ENCODE measurements at regions not wholly inside any gene's neighbourhood (a gene's known extent, or its start where the extent isn't known, plus 50 kb on each side); places are given as distances from the start of the nearest gene placed in this dataset.

DNA sequence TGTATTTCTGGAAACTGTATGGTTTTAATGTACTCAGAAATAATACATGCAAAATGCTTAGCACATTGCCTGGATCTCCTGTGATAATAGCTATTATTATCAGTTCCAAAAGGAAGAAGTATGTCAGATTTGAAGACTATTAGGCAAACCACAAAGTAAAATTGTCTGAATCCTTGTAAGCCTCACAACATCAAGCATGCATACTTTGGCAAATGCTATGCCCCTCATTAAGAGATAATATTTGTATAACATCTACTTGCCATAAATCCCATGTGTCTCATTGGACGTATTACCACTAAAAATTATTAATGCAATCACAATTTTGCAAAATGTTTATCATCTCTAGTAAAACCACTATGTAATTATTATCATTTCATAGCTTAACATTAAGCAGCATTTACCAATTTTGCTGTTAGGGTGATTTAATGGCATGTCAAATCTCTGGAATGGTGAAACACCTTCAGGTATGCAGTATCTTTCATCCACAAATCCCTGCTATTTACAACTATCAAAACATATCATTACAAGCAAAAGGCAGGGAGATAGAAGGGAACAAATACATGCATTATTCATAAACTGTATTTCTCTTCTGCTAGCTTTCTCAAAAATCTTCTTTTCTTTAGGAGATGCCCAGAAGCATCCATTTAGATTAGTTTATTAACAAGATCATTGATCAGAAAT lies 974.6 kb upstream of the RAG2 start:
- in situ Hi-C loops (cut with MboI; ENCODE audit: low sequenced_read_pairs), result no loop called here

DNA sequence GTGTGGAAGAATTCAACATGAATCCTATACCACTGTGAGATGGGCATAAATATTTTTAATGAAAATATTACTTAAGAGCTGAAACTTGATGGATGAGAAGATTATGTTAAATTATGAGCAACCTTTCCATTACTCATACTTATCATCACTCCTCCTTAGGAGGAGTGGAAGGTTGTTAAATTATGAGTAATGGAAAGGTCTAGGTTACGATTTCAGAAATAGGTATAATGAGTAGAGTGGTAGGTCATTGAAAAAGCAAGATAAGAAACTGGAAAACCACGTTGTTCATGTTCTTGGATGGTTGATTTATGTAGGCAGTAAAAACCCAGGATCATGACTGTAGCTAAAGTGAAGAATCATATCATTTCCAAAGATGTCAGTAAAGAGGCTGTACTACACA lies 973.2 kb upstream of the RAG2 start:
- in situ Hi-C loops (cut with MboI; ENCODE audit: low sequenced_read_pairs), result no loop called here

- in situ Hi-C loops (cut with MboI; ENCODE audit: low sequenced_read_pairs), result no loop called here
These were observed 963.0 kb upstream of the RAG2 start for GRCh38 chr11:37560991-37561390.

GRCh38 chr11:37560346-37560745 lies 962.3 kb upstream of the RAG2 start:
- in situ Hi-C loops (cut with MboI; ENCODE audit: low sequenced_read_pairs), result no loop called here

DNA sequence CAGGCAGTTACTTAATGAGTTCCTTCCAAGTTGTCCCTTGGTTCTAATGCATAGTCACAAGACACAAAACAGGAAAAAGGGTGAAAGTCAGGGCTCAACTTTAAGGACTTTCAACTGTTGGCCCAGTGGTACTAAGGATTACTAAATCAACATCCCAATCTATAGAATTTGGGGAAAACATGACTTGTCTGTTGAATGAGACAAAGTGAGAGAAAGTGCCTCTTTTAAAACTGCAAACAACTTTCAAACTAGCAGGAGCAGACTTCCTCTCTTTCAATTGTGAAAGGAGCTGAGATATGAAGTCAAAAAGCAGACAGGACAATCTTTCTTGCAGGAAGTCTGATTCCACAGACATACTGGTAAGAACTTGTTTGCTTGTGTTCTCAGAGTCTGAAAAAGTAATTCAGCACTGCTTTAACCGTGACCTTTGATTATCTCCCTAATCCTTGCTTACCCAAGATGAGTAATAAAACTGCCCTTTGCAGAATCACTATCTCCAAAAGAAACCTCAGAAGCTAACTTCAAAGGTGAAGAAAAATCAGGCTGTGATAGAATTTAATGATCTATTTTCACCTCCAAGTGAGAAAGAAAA lies 960.7 kb upstream of the RAG2 start:
- in situ Hi-C loops (cut with MboI; ENCODE audit: low sequenced_read_pairs), result no loop called here

GRCh38 chr11:37557990-37558389 lies 960.0 kb upstream of the RAG2 start:
- in situ Hi-C loops (cut with MboI; ENCODE audit: low sequenced_read_pairs), result no loop called here

DNA sequence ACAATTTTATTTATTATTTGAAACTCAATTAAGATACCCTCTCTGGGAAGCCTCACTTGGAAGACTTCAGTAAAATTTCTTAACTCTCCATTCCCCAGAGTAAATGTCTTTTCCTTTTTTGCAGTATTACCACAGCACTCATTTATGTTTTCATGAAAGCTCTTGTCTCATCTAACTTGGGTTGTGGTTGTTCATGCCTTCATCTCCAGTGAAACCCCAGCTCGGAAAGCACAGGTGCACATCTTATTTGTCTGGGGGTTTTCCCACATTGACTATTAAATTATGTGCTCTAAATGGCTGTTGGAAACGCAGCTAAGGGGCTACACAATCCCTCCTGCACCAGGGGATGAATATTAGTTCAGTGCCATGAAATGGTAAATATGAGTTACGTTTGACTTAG lies 954.2 kb upstream of the RAG2 start:
- in situ Hi-C loops (cut with MboI; ENCODE audit: low sequenced_read_pairs), result no loop called here

DNA sequence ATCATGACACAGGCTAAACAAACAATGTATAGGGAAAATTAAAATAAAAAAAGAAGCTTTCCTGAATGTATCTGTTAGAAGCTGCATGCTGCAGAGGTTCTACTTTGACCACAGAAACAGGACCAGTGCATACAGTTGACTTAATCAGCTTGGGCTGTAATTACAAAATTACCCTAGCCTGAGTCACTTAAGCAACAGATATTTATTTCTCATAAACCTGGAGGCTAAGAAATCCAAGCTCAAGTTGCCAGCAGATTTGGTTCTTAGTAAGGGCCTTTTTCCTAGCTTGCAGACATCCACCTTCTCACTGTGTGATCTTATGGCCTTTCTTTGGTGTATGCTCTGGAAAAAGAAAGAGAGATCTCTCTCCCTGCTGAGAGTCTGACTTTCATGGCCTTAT lies 946.5 kb upstream of the RAG2 start:
- in situ Hi-C loops (cut with MboI; ENCODE audit: low sequenced_read_pairs), result no loop called here

DNA sequence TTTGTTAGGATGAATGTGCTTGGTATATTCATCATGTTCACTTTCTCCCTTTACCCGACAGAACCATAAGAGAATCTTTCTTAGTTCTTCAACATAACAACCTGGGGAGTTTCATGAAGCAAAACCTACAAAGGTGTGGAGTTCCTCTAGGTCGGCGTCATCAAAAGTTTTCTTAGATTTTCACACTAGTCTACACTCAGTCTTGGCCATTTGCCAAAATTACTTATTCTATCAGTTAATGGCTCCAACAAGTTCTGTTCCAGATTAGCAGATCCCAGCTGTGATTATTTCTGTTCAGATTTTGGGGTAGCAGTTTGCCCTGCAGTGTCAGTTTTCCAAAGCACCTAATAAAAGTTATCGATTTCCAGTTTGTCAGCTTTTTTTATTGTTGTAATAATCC lies 935.8 kb upstream of the RAG2 start:
- in situ Hi-C loops (cut with MboI; ENCODE audit: low sequenced_read_pairs), result no loop called here

GRCh38 chr11:37533087-37533486 lies 935.1 kb upstream of the RAG2 start:
- in situ Hi-C loops (cut with MboI; ENCODE audit: low sequenced_read_pairs), result no loop called here

GRCh38 chr11:37532271-37532670 lies 934.2 kb upstream of the RAG2 start:
- in situ Hi-C loops (cut with MboI; ENCODE audit: low sequenced_read_pairs), result no loop called here

GRCh38 chr11:37527545-37527944 lies 929.5 kb upstream of the RAG2 start:
- in situ Hi-C loops (cut with MboI; ENCODE audit: low sequenced_read_pairs), result no loop called here

DNA sequence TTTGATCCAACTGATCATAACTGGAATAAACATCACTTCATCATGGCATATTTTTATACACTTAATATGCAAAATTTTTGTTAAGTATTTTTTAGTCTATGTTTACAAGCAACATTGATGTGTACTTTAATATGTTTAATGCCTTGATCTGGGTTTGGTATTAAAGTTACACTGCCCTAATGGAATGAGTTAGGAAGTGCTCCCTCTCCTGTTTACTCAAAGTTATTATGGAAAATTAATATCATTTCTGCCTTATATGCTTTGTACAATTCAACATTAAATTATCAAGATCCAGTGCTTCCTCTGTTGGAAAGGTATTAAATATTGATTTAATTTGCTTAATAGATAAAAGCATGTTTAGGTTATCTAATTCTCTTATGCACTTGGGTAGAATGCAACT lies 927.3 kb upstream of the RAG2 start:
- in situ Hi-C loops (cut with MboI; ENCODE audit: low sequenced_read_pairs), result no loop called here

DNA sequence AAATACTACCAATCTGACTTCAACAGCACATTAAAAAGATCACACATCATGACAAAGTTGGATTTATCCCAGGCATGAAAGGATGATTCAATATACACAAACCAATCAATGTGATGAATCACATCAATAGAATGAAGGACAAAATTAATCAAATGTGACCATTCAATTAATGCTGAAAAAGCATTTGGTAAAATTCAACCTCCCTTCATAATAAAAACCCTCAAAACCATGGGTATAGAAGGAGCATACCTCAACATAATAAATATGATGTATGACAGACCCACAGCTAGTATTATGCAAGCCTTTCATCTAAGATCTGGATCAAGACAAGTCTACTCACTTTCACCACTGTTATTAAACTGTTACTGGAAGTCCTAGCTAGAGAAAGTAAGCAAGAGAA lies 921.7 kb upstream of the RAG2 start:
- in situ Hi-C loops (cut with MboI; ENCODE audit: low sequenced_read_pairs), result no loop called here

DNA sequence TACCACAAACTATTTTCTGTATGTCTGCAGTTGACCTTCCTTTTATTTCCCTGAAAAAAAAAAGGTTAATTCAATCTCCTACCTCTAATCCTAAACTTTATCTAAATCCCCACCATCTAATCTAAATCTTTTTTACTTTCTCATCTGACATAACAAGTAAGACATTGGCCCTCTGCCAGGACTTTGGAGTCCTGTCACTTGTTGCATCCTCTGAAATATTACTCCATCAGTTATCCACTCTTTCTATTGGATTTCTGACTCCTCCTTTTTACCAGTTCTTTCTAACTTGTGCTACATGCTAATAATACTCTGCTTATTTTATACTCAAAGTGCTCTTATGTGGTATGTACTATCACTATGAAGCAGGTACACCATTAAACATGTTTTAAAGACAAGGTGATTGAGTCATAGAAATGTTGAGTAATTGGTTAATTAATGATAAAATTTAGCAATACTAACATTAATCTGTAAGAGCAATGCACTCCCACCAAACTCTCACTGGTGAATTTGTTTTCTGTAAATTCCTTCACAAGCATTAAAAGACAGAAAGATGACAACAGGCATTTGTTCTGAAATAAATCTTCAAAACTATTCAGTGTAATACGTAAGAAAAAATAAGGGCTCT lies 914.2 kb upstream of the RAG2 start:
- in situ Hi-C loops (cut with MboI; ENCODE audit: low sequenced_read_pairs), result no loop called here

GRCh38 chr11:37511425-37511933 lies 913.4 kb upstream of the RAG2 start:
- in situ Hi-C loops (cut with MboI; ENCODE audit: low sequenced_read_pairs), result no loop called here

DNA sequence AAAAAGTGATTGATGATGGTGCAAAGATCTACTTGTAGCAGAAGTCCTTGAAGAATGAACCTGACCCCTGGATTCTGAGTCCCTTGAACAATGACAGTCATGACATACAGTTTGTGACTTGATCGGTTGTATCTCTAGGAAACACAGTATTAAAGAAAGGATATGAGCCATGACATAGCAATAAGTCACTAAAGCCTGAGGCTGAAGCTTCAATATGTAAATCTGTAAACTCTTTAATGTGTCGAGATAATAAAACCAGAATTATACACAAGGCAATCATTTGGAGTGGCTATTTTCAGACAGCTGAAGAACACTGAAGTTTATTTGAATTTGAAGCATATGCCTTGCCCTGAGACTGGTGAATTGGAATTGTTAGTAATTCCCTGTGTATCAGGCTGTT lies 911.5 kb upstream of the RAG2 start:
- in situ Hi-C loops (cut with MboI; ENCODE audit: low sequenced_read_pairs), result no loop called here

- in situ Hi-C loops (cut with MboI; ENCODE audit: low sequenced_read_pairs), result no loop called here
These were observed 908.5 kb upstream of the RAG2 start for GRCh38 chr11:37506531-37506930.

- in situ Hi-C loops (cut with MboI; ENCODE audit: low sequenced_read_pairs), result no loop called here
These were observed 907.4 kb upstream of the RAG2 start for GRCh38 chr11:37505406-37505805.

DNA sequence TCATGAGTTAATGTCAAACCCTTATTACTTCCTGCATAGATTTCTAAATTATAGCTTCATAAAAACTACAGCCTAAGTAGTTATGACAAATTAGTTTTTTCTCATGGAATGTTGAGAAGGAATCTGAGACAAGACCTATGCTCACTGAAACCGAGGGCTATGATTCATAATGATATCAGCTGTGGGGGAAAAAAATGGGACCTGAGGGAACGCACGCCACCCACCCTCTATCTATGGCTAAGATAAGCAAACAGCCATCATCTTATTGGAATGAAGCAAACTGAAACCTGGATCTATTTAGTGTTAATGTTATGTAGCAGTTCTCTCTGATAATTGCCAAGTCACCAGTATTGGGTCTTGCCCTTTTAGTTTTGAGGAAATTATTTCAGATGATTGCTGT lies 906.9 kb upstream of the RAG2 start:
- in situ Hi-C loops (cut with MboI; ENCODE audit: low sequenced_read_pairs), result no loop called here

DNA sequence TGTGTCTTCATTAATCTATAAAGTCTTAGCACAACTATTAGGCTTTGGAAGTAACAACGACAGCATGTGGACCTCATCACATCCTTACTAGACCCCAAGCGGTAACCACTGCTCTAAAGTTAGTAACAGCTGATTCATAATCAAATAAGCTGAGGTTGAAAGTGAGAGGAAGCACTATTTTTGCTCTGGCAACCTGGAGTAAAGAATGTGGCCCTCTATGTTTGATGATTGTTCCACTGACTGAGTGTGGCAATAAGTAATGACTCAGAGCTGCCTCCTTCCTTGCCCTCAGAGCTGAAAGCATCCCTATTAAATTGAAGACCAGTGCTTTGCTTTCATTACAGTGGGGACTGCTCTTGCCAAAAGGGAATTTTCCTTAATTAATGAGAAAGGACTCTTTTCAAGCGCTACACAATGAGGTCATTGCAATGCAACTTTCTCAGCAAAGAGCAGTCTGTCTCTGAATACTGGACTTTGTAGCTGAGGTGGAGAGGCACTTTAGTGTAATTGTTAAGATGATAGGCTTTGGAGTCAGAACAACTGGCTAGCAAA lies 906.1 kb upstream of the RAG2 start:
- in situ Hi-C loops (cut with MboI; ENCODE audit: low sequenced_read_pairs), result no loop called here

DNA sequence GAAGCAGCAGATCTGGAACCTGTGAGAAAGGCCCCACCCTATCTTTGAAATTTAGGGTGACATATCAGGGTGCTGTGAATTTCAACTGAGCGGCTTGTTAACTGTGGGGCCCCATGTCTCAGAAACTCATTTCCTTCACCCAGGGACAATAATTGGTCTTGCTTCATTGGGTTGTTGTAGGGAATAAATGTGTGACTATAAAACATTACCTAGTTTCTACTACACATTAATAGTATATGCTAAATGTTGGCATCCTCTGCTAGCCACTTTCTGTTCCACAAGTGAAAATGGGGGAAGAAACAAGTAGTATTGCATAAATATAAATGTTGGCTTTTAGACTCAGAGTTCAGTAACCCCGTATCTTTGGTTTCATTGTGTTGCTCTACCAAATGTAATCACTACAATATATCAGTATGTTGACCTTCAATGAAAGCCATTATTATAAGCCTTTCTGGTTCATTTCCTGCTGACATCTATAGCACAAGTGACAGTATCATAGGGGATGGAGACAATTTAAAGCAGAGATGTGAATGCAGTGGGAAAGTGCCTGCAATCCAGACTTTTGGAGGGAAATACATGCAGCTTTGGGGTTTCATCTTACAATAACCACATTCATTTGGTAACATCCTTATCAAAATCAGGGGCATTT lies 905.5 kb upstream of the RAG2 start:
- in situ Hi-C loops (cut with MboI; ENCODE audit: low sequenced_read_pairs), result no loop called here
